ENCODE measurements at regions not wholly inside any gene's neighbourhood (a gene's known extent, or its start where the extent isn't known, plus 50 kb on each side); places are given as distances from the start of the nearest gene placed in this dataset.

GRCh38 chr7:41588341-41588740 is 114.5 kb downstream of the INHBA start:
- TF ChIP-seq POLR2A (IDR thresholded peaks at IDR 0.05) (no peak), CTCF (IDR thresholded peaks at IDR 0.05) (no peak)
